ENCODE measurements at regions not wholly inside any gene's neighbourhood (a gene's known extent, or its start where the extent isn't known, plus 50 kb on each side); places are given as distances from the start of the nearest gene placed in this dataset.

- TF ChIP-seq CTCF (IDR thresholded peaks at IDR 0.05; ENCODE audit: poor library complexity, severe bottlenecking), result no peak
- no peak for TF ChIP-seq TAF1 (IDR thresholded peaks at IDR 0.05; ENCODE audit: low read depth)
- no peak for TF ChIP-seq RAD21 (conservative IDR thresholded peaks at IDR 0.05)
- TF ChIP-seq EZH2 (IDR thresholded peaks at IDR 0.05; ENCODE audit: borderline replicate concordance, insufficient read depth, low read length, poor library complexity, severe bottlenecking), result no peak
- no peak for TF ChIP-seq EP300 (conservative IDR thresholded peaks at IDR 0.05; ENCODE audit: poor library complexity, severe bottlenecking)
- TF ChIP-seq POLR2AphosphoS5 (IDR thresholded peaks at IDR 0.05), result no peak
- no peak for TF ChIP-seq REST (IDR thresholded peaks at IDR 0.05; ENCODE audit: borderline replicate concordance)
- no peak for TF ChIP-seq MXI1 (conservative IDR thresholded peaks at IDR 0.05; ENCODE audit: poor library complexity, severe bottlenecking)
- no peak for TF ChIP-seq SMC3 (conservative IDR thresholded peaks at IDR 0.05; ENCODE audit: poor library complexity)
Measured at GRCh38 chr6:102815207-102815606, 1421.7 kb downstream of the GRIK2 start.
